IMR-90 (cell line): ENCODE measurements at regions not wholly inside any gene's neighbourhood (a gene's known extent, or its start where the extent isn't known, plus 50 kb on each side); places are given as distances from the start of the nearest gene placed in this dataset.

ENCODE experiments used
- ATAC-seq: fragments of 200-7000 bp; cut with Tn5 transposase; 2 replicates; pipeline ENCODE4 v1.9.1; 2020; ENCODE audit warnings: low read depth, mild to moderate bottlenecking, moderate library complexity
- BruUV-seq: library from RNA; stranded (reverse); fragments of 400-500 nt; replicated peaks from 2 replicates; lab custom pipeline; 2021; lab: Mats Ljungman, UMichigan
- CTCF ChIA-PET: fragments of 300-600 bp; formaldehyde crosslinking; extraction: SDS; loops from one replicate; lab custom pipeline; 2021; ENCODE audit warnings: antibody characterized with exemption; lab: Yijun Ruan, JAX
- POLR2A ChIA-PET: fragments of 300-600 bp; sonication (Branson Sonifier 250); formaldehyde crosslinking; loops from one replicate; lab custom pipeline; 2022; ENCODE audit warnings: antibody characterized with exemption; ENCODE audit not compliant: unreplicated experiment; lab: Charles Lee
- DNase-seq: peaks from one replicate; pipeline ENCODE4 v3.0.0; 2013
- H2AFZ ChIP-seq: replicated peaks from 2 replicates; pipeline ENCODE3; 2013; ENCODE audit warnings: low read length, mild to moderate bottlenecking; ENCODE audit not compliant: poor library complexity
- H2AK5ac ChIP-seq: 2 replicates; pipeline ENCODE4 v1.6.1; 2013; ENCODE audit warnings: low read depth, low read length, inconsistent platforms
- H2AK9ac ChIP-seq: replicated peaks from 2 replicates; pipeline ENCODE3; 2013; ENCODE audit warnings: mild to moderate bottlenecking, low read depth, low read length, moderate library complexity; ENCODE audit not compliant: poor library complexity
- H2BK120ac ChIP-seq: 2 replicates; pipeline ENCODE4 v1.6.1; 2013; ENCODE audit warnings: low read depth, low read length, inconsistent platforms
- H2BK15ac ChIP-seq: 3 replicates; pipeline ENCODE4 v1.6.1; 2013; ENCODE audit warnings: low read depth, low read length, inconsistent platforms
- H2BK20ac ChIP-seq: 2 replicates; pipeline ENCODE4 v1.6.1; 2013; ENCODE audit warnings: low read depth, mild to moderate bottlenecking, inconsistent platforms, low read length, moderate library complexity
- H2BK5ac ChIP-seq: 2 replicates; pipeline ENCODE4 v1.6.1; 2013; ENCODE audit warnings: mild to moderate bottlenecking, low read depth, low read length, inconsistent platforms; ENCODE audit not compliant: poor library complexity, severe bottlenecking
- H3K14ac ChIP-seq: replicated peaks from 2 replicates; pipeline ENCODE4 v1.6.1; 2013; ENCODE audit warnings: low read depth, low read length, inconsistent platforms
- H3K18ac ChIP-seq: 2 replicates; pipeline ENCODE4 v1.6.1; 2013; ENCODE audit warnings: low read depth, low read length, control low read depth
- H3K23ac ChIP-seq: 2 replicates; pipeline ENCODE4 v1.6.1; 2013; ENCODE audit warnings: low read depth, low read length, inconsistent platforms
- H3K27ac ChIP-seq: 2 replicates; pipeline ENCODE4 v1.5.1; 2013; ENCODE audit warnings: mild to moderate bottlenecking, control low read depth, low read length; ENCODE audit not compliant: insufficient read depth
- H3K27me3 ChIP-seq: 2 replicates; pipeline ENCODE4 v1.6.1; 2013; ENCODE audit warnings: low read length; ENCODE audit not compliant: control insufficient read depth, insufficient read depth
- H3K36me3 ChIP-seq: 2 replicates; pipeline ENCODE4 v1.6.1; 2013; ENCODE audit warnings: low read length, mixed read lengths; ENCODE audit not compliant: control insufficient read depth, insufficient read depth
- H3K4ac ChIP-seq: 2 replicates; pipeline ENCODE4 v1.6.1; 2013; ENCODE audit warnings: low read depth, low read length, inconsistent platforms
- H3K4me1 ChIP-seq: 2 replicates; pipeline ENCODE4 v1.6.1; 2013; ENCODE audit warnings: low read length, mixed read lengths; ENCODE audit not compliant: control insufficient read depth, insufficient read depth
- H3K4me2 ChIP-seq: 2 replicates; pipeline ENCODE4 v1.6.1; 2013; ENCODE audit warnings: low read depth, mild to moderate bottlenecking, control low read depth, low read length, moderate library complexity
- H3K4me3 ChIP-seq: 2 replicates; pipeline ENCODE4 v1.5.1; 2013; ENCODE audit warnings: low read depth, mild to moderate bottlenecking, control low read depth, low read length, moderate library complexity; ENCODE audit not compliant: insufficient read depth
- H3K56ac ChIP-seq: 2 replicates; pipeline ENCODE4 v1.6.1; 2013; ENCODE audit warnings: low read length, inconsistent platforms; ENCODE audit not compliant: insufficient read depth; ENCODE audit errors: extremely low read depth
- H3K79me1 ChIP-seq, 2 experiments: 2 replicates each; pipeline ENCODE4 v1.6.1; 2013; ENCODE audit warnings: low read length in 2 of 2, inconsistent platforms in 1 of 2, low read depth in 1 of 2
- H3K9ac ChIP-seq: 2 replicates; pipeline ENCODE4 v1.6.1; 2013; ENCODE audit warnings: low read depth, low read length, control low read depth
- H3K9me1 ChIP-seq: 2 replicates; pipeline ENCODE4 v1.6.1; 2013; ENCODE audit warnings: low read length, inconsistent platforms; ENCODE audit not compliant: insufficient read depth
- H3K9me3 ChIP-seq: 2 replicates; pipeline ENCODE4 v1.6.1; 2013; ENCODE audit warnings: low read length; ENCODE audit not compliant: control insufficient read depth, insufficient read depth
- H4K20me1 ChIP-seq: 2 replicates; pipeline ENCODE4 v1.6.1; 2013; ENCODE audit warnings: low read length, inconsistent platforms; ENCODE audit not compliant: insufficient read depth
- H4K5ac ChIP-seq: 2 replicates; pipeline ENCODE4 v1.6.1; 2013; ENCODE audit warnings: mild to moderate bottlenecking, low read depth, low read length, control low read depth
- H4K8ac ChIP-seq, 2 experiments: 2 replicates each; pipeline ENCODE4 v1.6.1; 2013; ENCODE audit warnings: low read depth in 2 of 2, low read length in 2 of 2, control low read depth in 1 of 2, inconsistent platforms in 1 of 2
- H4K91ac ChIP-seq: 2 replicates; pipeline ENCODE4 v1.6.1; 2013; ENCODE audit warnings: low read depth, low read length, inconsistent platforms; ENCODE audit not compliant: insufficient read depth
- MAFK ChIP-seq: IDR thresholded peaks from 2 replicates; pipeline ENCODE4 v1.6.1; 2012; ENCODE audit warnings: low read depth, low read length, improper control_type of control experiment
- MXI1 ChIP-seq: IDR thresholded peaks from 2 replicates; pipeline ENCODE4 v1.6.1; 2012; ENCODE audit warnings: low read depth, mild to moderate bottlenecking, low read length, moderate library complexity, borderline replicate concordance
- WGBS, 2 experiments: methylation state at CpG; one replicate each; pipeline versions ENCODE4 v1.1.5 to v1.1.7; 2013; ENCODE audit warnings: missing lambda C conversion rate in 2 of 2; ENCODE audit not compliant: insufficient read length in 1 of 2; ENCODE audit errors: extremely low coverage in 2 of 2; 5-methylcytosine and 5-hydroxymethylcytosine counted together
- dilution Hi-C: fragments of 300-500 bp; cut with HindIII; formaldehyde crosslinking; loops from one replicate; pipeline ENCODE4 v1.14.3; 2018; ENCODE audit warnings: low sequenced_read_pairs; ENCODE audit not compliant: unreplicated experiment
- in situ Hi-C: fragments of 300-500 bp; cut with MboI; formaldehyde crosslinking; loops from 3 replicates; pipeline ENCODE4 v1.14.3; 2019; ENCODE audit warnings: low sequenced_read_pairs, inconsistent platforms, mixed read lengths
- intact Hi-C: fragments of 100-400 bp; cut with micrococcal nuclease; formaldehyde crosslinking; loops from 2 replicates; pipeline ENCODE4 v1.10.0; 2022

- Histone ChIP-seq H3K9me3 (no peaks in the 10 kb centered on the region), H3K27ac (no peak overlapping the region), H3K56ac (no peak overlapping the region), H4K91ac (peak overlapping the region; percentile 70), H3K4me1 (peaks cover 6% of the 10 kb centered on the region), H3K4ac (peak overlapping the region; percentile 52), H2BK20ac (peak overlapping the region; percentile 37; the same call in 1 of the 2 replicates), H3K4me3 (no peak overlapping the region), H3K14ac (peak overlapping the region; percentile 67), H3K9ac (no peak overlapping the region), H3K18ac (peak overlapping the region; percentile 20; the same call in 1 of the 2 replicates), H3K4me2 (no peak overlapping the region), H2AK9ac (peak overlapping the region; percentile 5), H2AFZ (no peak overlapping the region), H3K23ac (no peak overlapping the region), H4K8ac (no peak overlapping the region), H3K79me1 (no peaks in the 10 kb centered on the region), H2BK120ac (peak overlapping the region; percentile 56), H3K9me1 (peaks cover 4% of the 10 kb centered on the region; the same call in 1 of the 2 replicates), H3K27me3 (no peaks in the 10 kb centered on the region), H2BK15ac (peak overlapping the region; percentile 25; the same call in 1 of the 3 replicates), H4K20me1 (no peaks in the 10 kb centered on the region), H2AK5ac (peak overlapping the region; percentile 71), H2BK5ac (peak overlapping the region; percentile 4), H4K5ac (no peak overlapping the region), H3K36me3 (no peaks in the 10 kb centered on the region)
- DNase-seq (no peak), ATAC-seq (no peak)
- intact Hi-C loops (no loop called here), in situ Hi-C loops (no loop called here), dilution Hi-C loops (no loop called here)
- TF ChIP-seq MAFK: 0 out of 2 replicates have a peak, but pooled peaks have one; percentile 8
- no peak for TF ChIP-seq MXI1
- 100% methylated on average over 1 of the region's 4 CpGs; no CpG with 5 or more reads in 1 of the 2 experiments for WGBS, 2 experiments
- CTCF ChIA-PET: no interaction called here
- BruUV-seq: no TSS peak
- POLR2A ChIA-PET: no interaction called here
Observed at GRCh38 chr10:43855667-43856210, 207.1 kb upstream of the ZNF32 start.
